ENCODE measurements at regions not wholly inside any gene's neighbourhood (a gene's known extent, or its start where the extent isn't known, plus 50 kb on each side); places are given as distances from the start of the nearest gene placed in this dataset.

DNA sequence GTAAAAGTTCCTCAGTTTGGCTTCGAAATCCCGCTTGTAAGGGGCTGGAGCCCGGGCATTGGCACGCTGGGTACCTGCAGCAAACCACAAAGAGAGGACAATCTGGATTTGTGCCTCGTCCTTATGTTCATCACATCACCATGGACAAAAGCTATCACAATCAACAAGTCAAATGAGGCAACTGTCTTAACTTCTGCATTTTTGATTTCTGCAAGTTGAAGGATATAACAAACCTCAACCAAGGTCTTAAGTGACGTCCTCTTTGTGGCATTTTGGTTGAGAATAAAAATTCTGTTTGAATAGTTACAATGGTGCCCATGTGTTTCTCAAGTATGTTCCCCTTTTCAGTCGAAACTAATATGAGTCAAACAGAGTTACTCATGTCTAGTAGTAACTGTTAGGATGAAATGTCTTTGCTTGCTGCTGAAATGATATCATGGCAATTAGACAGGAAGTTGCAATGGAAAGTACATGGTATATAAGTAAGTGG, 70.8 kb upstream of the STK17B start:
- H3K27ac ChIP-seq: no peak overlapping the region
- H3K4me3 ChIP-seq: no peak overlapping the region
- no peaks in the 10 kb centered on the region for H3K36me3 ChIP-seq
- TF ChIP-seq, protein P1, sequence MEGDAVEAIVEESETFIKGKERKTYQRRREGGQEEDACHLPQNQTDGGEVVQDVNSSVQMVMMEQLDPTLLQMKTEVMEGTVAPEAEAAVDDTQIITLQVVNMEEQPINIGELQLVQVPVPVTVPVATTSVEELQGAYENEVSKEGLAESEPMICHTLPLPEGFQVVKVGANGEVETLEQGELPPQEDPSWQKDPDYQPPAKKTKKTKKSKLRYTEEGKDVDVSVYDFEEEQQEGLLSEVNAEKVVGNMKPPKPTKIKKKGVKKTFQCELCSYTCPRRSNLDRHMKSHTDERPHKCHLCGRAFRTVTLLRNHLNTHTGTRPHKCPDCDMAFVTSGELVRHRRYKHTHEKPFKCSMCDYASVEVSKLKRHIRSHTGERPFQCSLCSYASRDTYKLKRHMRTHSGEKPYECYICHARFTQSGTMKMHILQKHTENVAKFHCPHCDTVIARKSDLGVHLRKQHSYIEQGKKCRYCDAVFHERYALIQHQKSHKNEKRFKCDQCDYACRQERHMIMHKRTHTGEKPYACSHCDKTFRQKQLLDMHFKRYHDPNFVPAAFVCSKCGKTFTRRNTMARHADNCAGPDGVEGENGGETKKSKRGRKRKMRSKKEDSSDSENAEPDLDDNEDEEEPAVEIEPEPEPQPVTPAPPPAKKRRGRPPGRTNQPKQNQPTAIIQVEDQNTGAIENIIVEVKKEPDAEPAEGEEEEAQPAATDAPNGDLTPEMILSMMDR (IDR thresholded peaks at IDR 0.05): no peak
- H3K27me3 ChIP-seq: no peaks in the 10 kb centered on the region
- no peak for DNase-seq
- WGBS, 3 donors: 75 to 93% (median 87%) methylated on average over 7 of the region's 7 CpGs
- H3K9me3 ChIP-seq: no peaks in the 10 kb centered on the region
- H3K4me1 ChIP-seq (ENCODE audit: insufficient read depth): no peaks in the 10 kb centered on the region
- intact Hi-C loops (cut with DNase I): no loop called here

DNA sequence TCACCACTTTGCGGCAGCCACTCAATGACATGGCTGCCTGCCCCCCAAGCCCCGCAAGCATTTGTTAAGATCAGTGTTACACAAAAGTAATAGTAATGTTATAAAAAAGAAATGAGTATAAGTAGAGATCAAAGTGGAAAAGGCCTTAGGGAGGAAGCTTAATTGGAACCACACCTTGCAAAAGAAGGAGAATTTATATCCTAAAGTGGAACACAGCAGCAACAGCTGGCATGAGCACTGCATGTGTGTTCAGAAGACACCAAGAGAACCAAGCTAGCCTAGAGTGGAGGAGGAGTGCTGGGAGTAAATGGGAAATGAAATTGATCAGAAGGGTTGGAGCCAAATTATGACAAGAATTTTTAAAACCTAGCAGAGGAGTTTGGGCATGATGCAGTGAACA, 73.1 kb upstream of the STK17B start:
- Histone ChIP-seq H3K9me3 (no peaks in the 10 kb centered on the region), H3K27me3 (no peaks in the 10 kb centered on the region), H3K27ac (no peak overlapping the region), H3K4me1 (ENCODE audit: insufficient read depth) (no peaks in the 10 kb centered on the region), H3K36me3 (no peaks in the 10 kb centered on the region), H3K4me3 (no peak overlapping the region)
- intact Hi-C loops (cut with DNase I): no loop called here
- no peak for TF ChIP-seq POLR2A (IDR thresholded peaks at IDR 0.05)
- no peak for TF ChIP-seq EP300 (IDR thresholded peaks at IDR 0.05)
- TF ChIP-seq, protein P1 (IDR thresholded peaks at IDR 0.05): no peak
- 90 to 99% (median 94%) methylated on average over 2 of the region's 2 CpGs for WGBS, 3 donors
- DNase-seq: no peak

DNA sequence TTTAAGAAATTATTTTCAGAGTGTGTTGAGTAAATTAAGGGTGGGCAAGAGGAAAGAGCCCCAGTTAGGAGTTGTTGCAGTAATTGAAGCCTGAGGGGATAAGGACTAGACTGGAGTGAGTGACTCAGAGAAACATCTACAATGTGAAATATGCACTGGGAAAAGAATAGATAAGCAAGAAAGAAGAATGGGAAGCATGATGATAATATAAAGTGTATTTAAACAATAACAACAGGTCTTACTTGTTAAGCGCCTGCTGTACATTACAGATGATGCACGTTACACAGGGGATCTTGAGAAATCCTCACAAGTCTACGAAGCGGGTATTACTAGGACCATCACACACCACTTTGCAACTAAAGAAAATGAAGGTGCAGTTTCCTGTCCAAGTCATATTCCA, 73.6 kb upstream of the STK17B start:
- Histone ChIP-seq H3K4me3 (no peak overlapping the region), H3K9me3 (no peaks in the 10 kb centered on the region), H3K36me3 (no peaks in the 10 kb centered on the region), H3K27me3 (no peaks in the 10 kb centered on the region), H3K27ac (no peak overlapping the region), H3K4me1 (ENCODE audit: insufficient read depth) (no peaks in the 10 kb centered on the region)
- 91 to 96% (median 94%) methylated on average over 4 of the region's 4 CpGs for WGBS, 3 donors
- DNase-seq: no peak
- TF ChIP-seq POLR2A (IDR thresholded peaks at IDR 0.05) (no peak), EP300 (IDR thresholded peaks at IDR 0.05) (no peak)
- TF ChIP-seq, protein P1 (IDR thresholded peaks at IDR 0.05): no peak
- intact Hi-C loops (cut with DNase I): no loop called here

DNA sequence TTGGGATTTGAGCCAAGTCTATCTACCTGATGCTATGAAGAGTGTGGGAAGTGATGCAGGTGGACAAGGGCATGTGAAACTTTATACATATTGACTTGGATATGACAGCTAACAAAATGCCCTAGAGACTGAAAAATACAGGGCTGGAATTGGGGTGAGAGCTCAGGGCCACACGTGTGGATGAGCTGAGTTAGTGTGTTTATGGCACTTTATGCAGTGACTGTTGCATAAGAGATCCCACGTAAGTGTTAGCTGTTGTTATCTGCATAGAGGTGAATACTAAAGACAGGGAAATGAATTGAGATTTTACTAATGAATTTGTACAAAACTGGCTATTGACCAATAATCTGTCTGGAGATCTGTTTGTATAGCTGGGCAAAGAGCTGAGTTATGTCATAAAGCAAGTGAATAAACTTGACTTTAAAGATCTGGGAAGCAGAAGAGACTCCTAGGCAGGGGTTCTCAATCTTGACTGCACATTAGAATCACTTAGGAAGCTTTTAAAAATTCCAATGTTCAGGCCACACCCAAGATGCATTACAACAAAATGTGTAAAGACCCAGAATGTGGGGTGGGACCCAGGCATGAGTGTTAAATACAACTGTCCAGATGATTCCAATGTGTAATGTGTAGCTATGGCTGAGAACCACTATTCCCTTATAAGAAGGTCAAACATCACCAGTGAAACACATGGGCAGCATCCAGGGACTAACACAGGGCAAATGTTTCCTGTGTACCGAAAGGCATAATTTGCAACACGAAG, 74.2 kb upstream of the STK17B start:
- Histone ChIP-seq H3K4me3 (no peak overlapping the region), H3K4me1 (ENCODE audit: insufficient read depth) (no peaks in the 10 kb centered on the region), H3K36me3 (no peaks in the 10 kb centered on the region), H3K9me3 (no peaks in the 10 kb centered on the region), H3K27me3 (no peaks in the 10 kb centered on the region), H3K27ac (no peak overlapping the region)
- intact Hi-C loops (cut with DNase I): no loop called here
- TF ChIP-seq, protein P1 (IDR thresholded peaks at IDR 0.05): no peak
- WGBS, 3 donors: 71 to 81% (median 77%) methylated on average over 4 of the region's 4 CpGs
- no peak for DNase-seq

Measured in ovary (tissue), 7 donors.